ENCODE measurements at regions not wholly inside any gene's neighbourhood (a gene's known extent, or its start where the extent isn't known, plus 50 kb on each side); places are given as distances from the start of the nearest gene placed in this dataset.

- Histone ChIP-seq H3K9me3 (peaks cover 0 to 9% (median 0%) of the 10 kb centered on the region in 3 donors), H3K27ac (no peak overlapping the region), H3K4me3 (no peak overlapping the region), H3K27me3 (no peaks in the 10 kb centered on the region), H3K36me3 (no peaks in the 10 kb centered on the region), H3K4me1 (no peaks in the 10 kb centered on the region)
- intact Hi-C loops (cut with DNase I; ENCODE audit: low total_unique reads), result no loop called here
- DNase-seq, result no peak
- TF ChIP-seq CTCF (IDR thresholded peaks at IDR 0.05), result no peak
Measured at GRCh38 chr4:107562316-107562715, 157.7 kb downstream of the PAPSS1 start.

GRCh38 chr4:107561481-107561880, 158.6 kb downstream of the PAPSS1 start:
- no peak for DNase-seq
- TF ChIP-seq CTCF (IDR thresholded peaks at IDR 0.05), result no peak
- no peak overlapping the region for H3K27ac ChIP-seq
- no peaks in the 10 kb centered on the region for H3K36me3 ChIP-seq
- peaks cover 0 to 9% (median 0%) of the 10 kb centered on the region in 3 donors for H3K9me3 ChIP-seq
- H3K4me3 ChIP-seq, result no peak overlapping the region
- no peaks in the 10 kb centered on the region for H3K27me3 ChIP-seq
- intact Hi-C loops (cut with DNase I; ENCODE audit: low total_unique reads), result no loop called here
- H3K4me1 ChIP-seq, result no peaks in the 10 kb centered on the region

- Histone ChIP-seq H3K4me3 (no peak overlapping the region), H3K4me1 (no peaks in the 10 kb centered on the region), H3K36me3 (no peaks in the 10 kb centered on the region), H3K27me3 (no peaks in the 10 kb centered on the region), H3K9me3 (peaks cover 0 to 9% (median 0%) of the 10 kb centered on the region in 3 donors), H3K27ac (no peak overlapping the region)
- no peak for TF ChIP-seq CTCF (IDR thresholded peaks at IDR 0.05)
- no peak for DNase-seq
- intact Hi-C loops (cut with DNase I; ENCODE audit: low total_unique reads), result no loop called here
Measured at GRCh38 chr4:107559653-107560052, 160.4 kb downstream of the PAPSS1 start.

- no peak overlapping the region for H3K27ac ChIP-seq
- H3K36me3 ChIP-seq, result no peaks in the 10 kb centered on the region
- no peaks in the 10 kb centered on the region for H3K27me3 ChIP-seq
- no peaks in the 10 kb centered on the region for H3K4me1 ChIP-seq
- no peak overlapping the region for H3K4me3 ChIP-seq
- DNase-seq, result no peak
- intact Hi-C loops (cut with DNase I; ENCODE audit: low total_unique reads), result no loop called here
- no peak for TF ChIP-seq CTCF (IDR thresholded peaks at IDR 0.05)
- H3K9me3 ChIP-seq, result no peaks in the 10 kb centered on the region
Measured at GRCh38 chr4:107552306-107552705, 167.7 kb downstream of the PAPSS1 start.

GRCh38 chr4:107548211-107548905, 171.7 kb downstream of the PAPSS1 start:
- Histone ChIP-seq H3K9me3 (no peaks in the 10 kb centered on the region), H3K4me3 (no peak overlapping the region), H3K4me1 (no peaks in the 10 kb centered on the region), H3K27ac (no peak overlapping the region), H3K27me3 (no peaks in the 10 kb centered on the region), H3K36me3 (no peaks in the 10 kb centered on the region)
- no peak for DNase-seq
- no peak for TF ChIP-seq CTCF (IDR thresholded peaks at IDR 0.05)
- intact Hi-C loops (cut with DNase I; ENCODE audit: low total_unique reads), result no loop called here

GRCh38 chr4:107546638-107547037, 173.4 kb downstream of the PAPSS1 start:
- no peaks in the 10 kb centered on the region for H3K27me3 ChIP-seq
- DNase-seq, result no peak
- no peaks in the 10 kb centered on the region for H3K4me1 ChIP-seq
- no peak overlapping the region for H3K27ac ChIP-seq
- H3K36me3 ChIP-seq, result no peaks in the 10 kb centered on the region
- no peaks in the 10 kb centered on the region for H3K9me3 ChIP-seq
- intact Hi-C loops (cut with DNase I; ENCODE audit: low total_unique reads), result no loop called here
- H3K4me3 ChIP-seq, result no peak overlapping the region
- TF ChIP-seq CTCF (IDR thresholded peaks at IDR 0.05), result no peak
